ENCODE measurements at regions not wholly inside any gene's neighbourhood (a gene's known extent, or its start where the extent isn't known, plus 50 kb on each side); places are given as distances from the start of the nearest gene placed in this dataset.
"Not testable (repeated sequence)": the region's sequence is repeated elsewhere in the genome, so short reads cannot be mapped to it uniquely, and the experiment has no call there.

DNA sequence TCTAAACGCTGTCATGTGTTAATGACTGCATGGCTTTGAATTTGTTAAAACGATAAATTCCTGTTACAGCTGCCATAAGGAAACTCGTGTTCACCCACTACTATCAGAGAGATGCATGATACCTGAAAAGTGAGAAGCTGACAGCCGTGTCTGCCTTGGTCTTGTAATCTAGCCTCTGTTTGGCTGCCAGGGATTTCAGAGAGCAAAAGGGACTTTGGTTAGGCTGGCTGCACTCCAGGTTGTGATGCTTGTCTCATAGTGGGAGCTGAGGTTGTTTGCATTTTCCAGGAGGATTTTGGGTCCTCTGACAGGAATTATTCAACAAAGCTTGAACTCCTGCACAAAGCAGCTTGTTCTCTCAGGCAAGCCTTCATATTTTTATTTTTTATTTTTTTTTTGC is 209.9 kb downstream of the TSPY10 start:
- not testable (repeated sequence) for TF ChIP-seq EZH2 (IDR thresholded peaks at IDR 0.05; ENCODE audit: low read depth, unreplicated experiment); CTCF (conservative IDR thresholded peaks at IDR 0.05; ENCODE audit: low read depth in 2 of 2)
